GM18861 (cell line): ENCODE measurements at regions not wholly inside any gene's neighbourhood (a gene's known extent, or its start where the extent isn't known, plus 50 kb on each side); places are given as distances from the start of the nearest gene placed in this dataset.

Source experiments
- ATAC-seq: cut with Tn5 transposase; IDR thresholded peaks from one replicate; pipeline ENCODE4 v1.9.1; 2021; ENCODE audit not compliant: unreplicated experiment

DNA sequence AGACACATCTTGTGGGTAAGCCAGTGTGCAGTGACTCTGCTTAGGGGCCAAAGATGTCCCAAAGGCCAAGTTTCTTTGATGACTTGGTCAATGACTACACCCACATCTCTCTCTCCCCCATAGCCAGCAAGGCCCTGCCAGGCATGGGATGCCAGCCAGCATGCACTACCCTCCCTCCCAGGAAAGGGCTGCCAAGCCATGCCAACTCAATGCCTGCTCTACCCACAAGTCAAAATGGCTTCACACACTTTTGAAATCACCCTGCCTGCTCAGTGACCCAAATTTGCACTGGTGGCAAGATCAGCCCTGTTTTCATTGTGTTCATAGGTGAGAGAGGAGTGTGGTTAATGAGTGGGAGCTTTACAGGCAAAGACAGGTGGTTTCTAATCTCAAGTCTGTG, 112.5 kb downstream of the MATN1 start:
- no peak for ATAC-seq

- no peak for ATAC-seq
Measured at GRCh38 chr1:30609999-30610345, 113.4 kb downstream of the MATN1 start.

DNA sequence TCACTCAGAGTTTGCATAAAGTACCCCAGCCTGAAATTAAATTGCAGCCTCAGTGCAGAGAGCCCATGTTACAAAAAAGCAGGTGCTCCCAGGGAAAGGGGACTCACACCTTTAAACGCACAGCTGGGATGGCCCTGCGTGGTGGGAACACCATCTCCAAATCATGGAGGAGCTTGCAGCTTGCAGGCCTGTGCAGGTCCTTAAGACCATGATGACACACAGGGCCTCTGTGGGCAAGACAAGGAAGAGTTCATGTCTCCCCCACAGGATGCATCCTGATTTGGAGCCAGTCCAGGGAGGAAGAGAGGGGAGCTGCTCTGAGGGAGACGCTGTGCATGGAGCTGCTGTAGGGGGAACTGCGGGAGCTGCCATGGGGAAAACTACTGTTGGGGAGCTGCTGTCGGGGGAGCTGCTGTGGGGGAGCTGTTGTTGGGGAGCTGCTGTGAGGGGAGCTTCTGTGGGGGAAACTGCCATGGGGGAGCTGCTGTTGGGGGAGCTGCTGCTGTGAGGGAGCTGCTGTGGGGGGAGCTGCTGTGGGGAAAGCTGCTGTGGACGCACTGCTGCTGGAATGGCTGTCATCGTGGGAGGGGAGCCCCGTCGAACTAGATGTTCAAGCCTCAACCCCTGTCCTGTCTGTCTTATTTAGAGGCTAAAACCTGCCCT, 113.9 kb downstream of the MATN1 start:
- ATAC-seq: no peak

DNA sequence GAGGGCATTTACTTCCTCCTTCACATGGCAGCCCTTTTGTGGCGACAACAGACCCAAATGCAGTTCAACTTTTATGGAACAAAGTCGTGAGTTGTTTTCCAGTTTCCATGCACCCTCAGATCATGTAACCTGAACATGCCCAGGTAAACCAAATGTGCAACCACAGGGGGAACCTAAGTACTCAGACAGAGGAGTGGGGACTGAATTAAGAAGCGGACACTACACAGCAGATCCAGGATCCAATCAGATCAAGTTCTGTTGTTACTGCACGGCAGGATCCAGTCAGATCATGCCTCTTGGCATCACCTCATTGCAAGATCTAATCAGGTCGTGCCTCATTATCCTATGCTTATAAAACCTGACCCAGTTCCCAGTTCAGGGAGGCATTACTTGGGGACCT, 115.7 kb downstream of the MATN1 start:
- ATAC-seq: no peak

DNA sequence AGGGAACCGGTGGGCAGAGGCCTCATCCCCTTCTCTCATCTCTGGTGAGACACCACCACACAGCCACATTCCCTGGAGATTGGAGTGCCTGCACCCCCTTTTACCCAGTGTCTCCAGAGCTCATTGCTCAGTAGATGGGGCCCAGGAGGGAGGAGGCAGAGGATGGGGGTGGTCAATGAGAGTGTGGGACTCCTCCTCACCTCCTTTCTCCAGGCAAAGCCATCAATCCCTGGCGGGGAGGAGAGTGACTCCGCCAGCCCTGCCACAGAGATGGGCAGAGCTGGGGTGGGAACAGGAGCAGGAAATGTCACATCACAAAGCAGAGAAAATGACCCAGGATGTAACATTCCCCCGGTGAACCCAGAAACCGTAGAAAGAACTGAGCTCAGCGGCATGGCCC, 117.2 kb downstream of the MATN1 start:
- ATAC-seq: no peak

GRCh38 chr1:30605441-30605920, 117.9 kb downstream of the MATN1 start:
- ATAC-seq: no peak

- ATAC-seq: no peak
Measured at GRCh38 chr1:30604801-30605440, 118.5 kb downstream of the MATN1 start.

- no peak for ATAC-seq
Measured at GRCh38 chr1:30603081-30603858, 120.1 kb downstream of the MATN1 start.

- ATAC-seq: no peak
Measured at GRCh38 chr1:30601316-30602085, 121.9 kb downstream of the MATN1 start.

- no peak for ATAC-seq
Measured at GRCh38 chr1:30600706-30601105, 122.7 kb downstream of the MATN1 start.

DNA sequence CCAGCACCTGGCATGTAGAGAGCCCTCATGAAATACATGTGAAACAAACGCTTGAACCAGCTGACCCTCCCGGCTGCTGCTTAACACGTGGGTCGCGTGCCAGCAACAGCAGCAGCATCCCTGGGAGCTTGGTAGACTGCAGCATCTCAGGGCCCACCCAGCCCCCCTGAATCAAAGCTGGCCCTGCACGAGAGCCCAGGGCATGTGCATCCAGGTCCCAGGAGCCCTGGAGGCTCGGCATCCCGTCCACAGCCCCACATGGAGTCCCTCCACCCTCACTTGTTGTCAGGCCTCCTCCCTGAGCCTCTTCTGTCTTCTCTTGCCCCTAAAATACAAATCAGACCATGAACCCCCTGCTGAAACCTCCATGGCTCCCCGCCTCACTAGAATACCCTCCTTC, 123.1 kb downstream of the MATN1 start:
- ATAC-seq: no peak

DNA sequence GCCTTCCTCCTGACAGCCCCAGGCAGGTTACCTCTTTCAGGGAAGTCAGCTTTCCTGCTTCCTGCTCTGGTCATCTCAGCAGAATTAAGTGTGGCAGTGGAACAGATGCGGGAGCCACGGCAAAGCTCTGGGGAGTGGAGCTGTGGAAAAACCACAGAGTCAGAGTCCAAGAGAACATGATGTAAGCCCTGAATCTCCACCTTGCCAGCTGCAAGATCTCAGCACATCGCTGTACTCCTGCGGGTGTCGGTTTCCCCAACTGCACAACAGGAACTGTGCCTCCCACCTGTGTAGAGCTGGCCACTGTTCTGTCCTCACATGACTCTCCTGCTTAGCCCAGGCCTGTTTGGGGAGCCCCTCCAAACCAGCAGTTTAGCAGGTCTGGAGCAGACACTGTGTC, 123.7 kb downstream of the MATN1 start:
- no peak for ATAC-seq

GRCh38 chr1:30598571-30599114, 124.7 kb downstream of the MATN1 start:
- no peak for ATAC-seq

DNA sequence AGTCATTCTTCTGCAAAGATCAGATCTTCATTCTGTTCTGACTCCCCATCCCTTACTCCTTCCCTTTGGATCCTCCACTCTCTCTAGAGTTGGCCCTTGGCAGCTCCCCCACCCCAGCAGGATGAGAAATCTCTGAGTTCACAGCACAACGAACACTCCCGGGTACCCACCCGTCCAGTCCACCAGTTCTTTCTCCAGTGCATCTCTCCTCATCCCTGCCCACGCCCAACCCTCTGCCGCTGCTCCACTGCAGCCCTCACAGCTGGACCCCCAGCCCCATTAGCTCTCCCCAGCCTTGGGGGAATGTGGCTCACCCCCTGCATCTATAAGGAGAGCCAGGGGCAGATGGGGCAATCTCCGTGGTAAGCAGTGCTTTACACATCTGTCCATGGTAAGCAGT, 125.7 kb downstream of the MATN1 start:
- ATAC-seq: no peak

- ATAC-seq: no peak
Measured at GRCh38 chr1:30596891-30597290, 126.5 kb downstream of the MATN1 start.

DNA sequence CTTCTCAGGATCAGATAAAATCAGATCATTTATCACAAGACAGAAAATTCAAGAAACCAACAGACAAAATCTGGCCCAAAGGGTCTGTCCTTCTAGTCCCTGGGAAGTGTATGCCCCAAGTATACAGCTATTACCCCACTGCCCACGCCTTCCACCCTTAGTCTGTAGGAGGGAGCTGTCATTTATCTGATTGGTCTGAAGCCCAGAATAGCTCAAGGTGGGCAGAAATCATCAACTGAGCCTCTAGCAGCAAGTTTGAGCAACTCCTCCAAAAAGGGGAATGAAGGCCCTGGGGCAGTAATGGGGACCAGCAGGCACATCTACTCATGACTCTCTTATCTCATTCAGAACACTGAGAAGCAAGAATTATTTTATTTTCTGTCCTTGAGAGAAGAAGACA, 126.9 kb downstream of the MATN1 start:
- no peak for ATAC-seq

DNA sequence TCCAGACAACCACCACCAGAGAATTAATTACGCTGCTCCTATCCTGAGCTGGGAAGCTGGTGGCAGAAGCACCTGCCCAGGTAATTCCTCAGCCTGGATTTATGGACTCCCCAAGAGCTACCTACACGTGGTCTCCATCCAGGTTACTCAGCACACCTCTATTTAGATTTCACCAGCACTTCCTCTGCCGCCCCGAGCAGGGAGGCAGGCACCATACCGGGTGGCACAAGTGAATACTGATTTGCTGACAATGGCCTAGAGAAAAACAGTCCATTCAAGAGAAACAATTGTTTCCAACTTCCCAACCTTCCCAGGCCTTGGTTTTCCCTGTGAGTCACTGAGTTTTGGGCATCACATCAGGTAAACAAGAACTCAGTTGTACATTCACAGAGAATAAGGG, 134.3 kb downstream of the MATN1 start:
- no peak for ATAC-seq

GRCh38 chr1:30588311-30589073, 134.9 kb downstream of the MATN1 start:
- no peak for ATAC-seq

GRCh38 chr1:30586671-30587070, 136.7 kb downstream of the MATN1 start:
- no peak for ATAC-seq

- no peak for ATAC-seq
Measured at GRCh38 chr1:30579580-30579979, 143.8 kb downstream of the MATN1 start.
